DND-41 (cell line): ENCODE measurements at regions not wholly inside any gene's neighbourhood (a gene's known extent, or its start where the extent isn't known, plus 50 kb on each side); places are given as distances from the start of the nearest gene placed in this dataset.

Experiments used
- CTCF ChIP-seq: IDR thresholded peaks from 2 replicates; pipeline ENCODE4 v1.5.1; 2012; ENCODE audit warnings: borderline replicate concordance, low read length, moderate library complexity, mild to moderate bottlenecking; ENCODE audit not compliant: poor library complexity, severe bottlenecking; ENCODE audit errors: extremely low read depth
- EZH2 ChIP-seq: IDR thresholded peaks from 3 replicates; pipeline ENCODE4 v1.6.1; 2012; ENCODE audit warnings: borderline replicate concordance, low read depth, mild to moderate bottlenecking, moderate library complexity, low read length, inconsistent platforms; ENCODE audit not compliant: severe bottlenecking

- no peak for TF ChIP-seq CTCF
- TF ChIP-seq EZH2 = no peak
Measured at GRCh38 chr6:98566126-98566525, 268.2 kb upstream of the POU3F2 start.
